ENCODE measurements at regions not wholly inside any gene's neighbourhood (a gene's known extent, or its start where the extent isn't known, plus 50 kb on each side); places are given as distances from the start of the nearest gene placed in this dataset.

DNA sequence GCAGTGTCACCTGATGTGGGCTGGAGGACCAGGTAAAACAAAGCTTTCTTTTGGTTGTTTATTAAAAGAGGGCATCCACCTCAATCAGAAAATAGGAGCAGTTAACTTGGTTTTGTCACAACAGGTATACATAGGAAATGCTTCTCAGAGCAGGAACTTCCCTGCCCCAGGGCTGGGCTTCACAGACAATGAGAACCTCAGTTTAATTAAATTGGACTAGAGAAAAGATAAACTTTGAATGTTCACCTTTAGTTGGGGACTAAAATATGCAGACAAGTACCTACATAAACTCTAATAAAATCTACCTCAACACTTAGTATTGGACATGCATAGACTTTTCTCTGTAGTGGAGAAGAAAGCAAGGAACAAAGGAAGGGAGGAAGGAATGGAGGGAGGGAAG is 392.0 kb downstream of the ENC1 start:
- TF ChIP-seq EP300 (conservative IDR thresholded peaks at IDR 0.05; ENCODE audit: poor library complexity, severe bottlenecking): no peak
- TF ChIP-seq, protein P1, sequence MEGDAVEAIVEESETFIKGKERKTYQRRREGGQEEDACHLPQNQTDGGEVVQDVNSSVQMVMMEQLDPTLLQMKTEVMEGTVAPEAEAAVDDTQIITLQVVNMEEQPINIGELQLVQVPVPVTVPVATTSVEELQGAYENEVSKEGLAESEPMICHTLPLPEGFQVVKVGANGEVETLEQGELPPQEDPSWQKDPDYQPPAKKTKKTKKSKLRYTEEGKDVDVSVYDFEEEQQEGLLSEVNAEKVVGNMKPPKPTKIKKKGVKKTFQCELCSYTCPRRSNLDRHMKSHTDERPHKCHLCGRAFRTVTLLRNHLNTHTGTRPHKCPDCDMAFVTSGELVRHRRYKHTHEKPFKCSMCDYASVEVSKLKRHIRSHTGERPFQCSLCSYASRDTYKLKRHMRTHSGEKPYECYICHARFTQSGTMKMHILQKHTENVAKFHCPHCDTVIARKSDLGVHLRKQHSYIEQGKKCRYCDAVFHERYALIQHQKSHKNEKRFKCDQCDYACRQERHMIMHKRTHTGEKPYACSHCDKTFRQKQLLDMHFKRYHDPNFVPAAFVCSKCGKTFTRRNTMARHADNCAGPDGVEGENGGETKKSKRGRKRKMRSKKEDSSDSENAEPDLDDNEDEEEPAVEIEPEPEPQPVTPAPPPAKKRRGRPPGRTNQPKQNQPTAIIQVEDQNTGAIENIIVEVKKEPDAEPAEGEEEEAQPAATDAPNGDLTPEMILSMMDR (IDR thresholded peaks at IDR 0.05; ENCODE audit: poor library complexity, severe bottlenecking): no peak
- no peak for TF ChIP-seq MXI1 (conservative IDR thresholded peaks at IDR 0.05; ENCODE audit: poor library complexity, severe bottlenecking)
